HEK293 (cell line): ENCODE measurements at regions not wholly inside any gene's neighbourhood (a gene's known extent, or its start where the extent isn't known, plus 50 kb on each side); places are given as distances from the start of the nearest gene placed in this dataset.

ENCODE experiments used
- CTCF ChIA-PET: fragments of 350-600 bp; formaldehyde crosslinking; extraction: SDS; loops from one replicate; lab custom pipeline; 2021; ENCODE audit warnings: antibody characterized with exemption; lab: Yijun Ruan, JAX
- POLR2A ChIA-PET: fragments of 300-600 bp; formaldehyde crosslinking; extraction: SDS; loops from one replicate; lab custom pipeline; 2020; ENCODE audit warnings: antibody characterized with exemption, inconsistent platforms; lab: Yijun Ruan, JAX
- H3K27ac ChIP-seq: fragments of 200-500 bp; sonication (Bioruptor generic); 2 replicates; pipeline ENCODE4 v1.5.1; 2014; ENCODE audit warnings: low read depth, low read length, control low read depth, inconsistent platforms; ENCODE audit errors: extremely low read depth
- H3K36me3 ChIP-seq, 2 experiments: fragments of 200-500 bp in 1 of 2; sonication (Bioruptor generic) in 1 of 2; 1 replicate in 1 of 2; 2 replicates in 1 of 2; pipeline ENCODE4 v1.5.1; 2014 to 2017; ENCODE audit warnings: inconsistent platforms in 2 of 2, low read length in 2 of 2; ENCODE audit not compliant: control insufficient read depth in 2 of 2, insufficient read depth in 1 of 2
- H3K4me1 ChIP-seq: fragments of 200-500 bp; sonication (Bioruptor generic); 2 replicates; pipeline ENCODE4 v1.5.1; 2014; ENCODE audit warnings: mild to moderate bottlenecking, low read length, inconsistent platforms; ENCODE audit not compliant: control insufficient read depth, insufficient read depth
- H3K4me3 ChIP-seq: 2 replicates; pipeline ENCODE4 v1.5.1; 2011; ENCODE audit warnings: low read depth, mild to moderate bottlenecking, control low read depth, low read length, moderate library complexity
- H3K9me3 ChIP-seq: fragments of 200-500 bp; sonication (Bioruptor generic); 2 replicates; pipeline ENCODE4 v1.5.1; 2014; ENCODE audit warnings: low read depth, low read length, inconsistent platforms; ENCODE audit not compliant: control insufficient read depth, insufficient read depth
- CTCF ChIP-seq: fragments of 450-650 bp; formaldehyde crosslinking; IDR thresholded peaks from 2 replicates; pipeline ENCODE4 v1.5.1; 2016; ENCODE audit warnings: missing biosample characterization, missing genetic modification characterization
- GLI2 ChIP-seq: fragments of 450-650 bp; formaldehyde crosslinking; IDR thresholded peaks from 2 replicates; pipeline ENCODE4; 2017; ENCODE audit warnings: missing biosample characterization, missing genetic modification characterization, low read depth, borderline replicate concordance
- KLF7 ChIP-seq: fragments of 450-650 bp; formaldehyde crosslinking; IDR thresholded peaks from 2 replicates; pipeline ENCODE4 v1.5.1; 2016; ENCODE audit warnings: missing biosample characterization, missing genetic modification characterization, borderline replicate concordance
- PRDM1 ChIP-seq: fragments of 450-650 bp; formaldehyde crosslinking; IDR thresholded peaks from 2 replicates; pipeline ENCODE4; 2016; ENCODE audit warnings: missing biosample characterization, missing genetic modification characterization
- REST ChIP-seq: fragments of 450-650 bp; formaldehyde crosslinking; IDR thresholded peaks from 2 replicates; pipeline ENCODE4 v1.5.1; 2016; ENCODE audit warnings: missing biosample characterization, missing genetic modification characterization
- SCRT2 ChIP-seq: fragments of 450-650 bp; formaldehyde crosslinking; IDR thresholded peaks from 2 replicates; pipeline ENCODE4 v1.5.1; 2016; ENCODE audit warnings: missing biosample characterization, missing genetic modification characterization
- ZBTB10 ChIP-seq: fragments of 450-650 bp; formaldehyde crosslinking; IDR thresholded peaks from 2 replicates; pipeline ENCODE4 v1.5.1; 2016; ENCODE audit warnings: missing biosample characterization, missing genetic modification characterization
- ZFHX2 ChIP-seq: fragments of 450-650 bp; formaldehyde crosslinking; conservative IDR thresholded peaks from 2 replicates; pipeline ENCODE4 v1.5.1; 2016; ENCODE audit warnings: missing biosample characterization, missing genetic modification characterization
- ZNF280D ChIP-seq: fragments of 450-650 bp; formaldehyde crosslinking; IDR thresholded peaks from 2 replicates; pipeline ENCODE4 v1.5.1; 2016; ENCODE audit warnings: missing biosample characterization, missing genetic modification characterization
- ZNF302 ChIP-seq: fragments of 450-650 bp; formaldehyde crosslinking; IDR thresholded peaks from 2 replicates; pipeline ENCODE4 v1.5.1; 2016; ENCODE audit warnings: missing biosample characterization, missing genetic modification characterization, low read depth
- ZNF350 ChIP-seq: fragments of 450-650 bp; formaldehyde crosslinking; IDR thresholded peaks from 2 replicates; pipeline ENCODE4 v1.5.0; 2017; ENCODE audit warnings: missing biosample characterization, mild to moderate bottlenecking, missing genetic modification characterization
- ZNF404 ChIP-seq: fragments of 450-650 bp; formaldehyde crosslinking; IDR thresholded peaks from 2 replicates; pipeline ENCODE4 v1.5.1; 2017; ENCODE audit warnings: missing biosample characterization, missing genetic modification characterization
- ZNF488 ChIP-seq: fragments of 450-650 bp; formaldehyde crosslinking; IDR thresholded peaks from 2 replicates; pipeline ENCODE4 v1.5.1; 2016; ENCODE audit warnings: missing biosample characterization, missing genetic modification characterization
- ZNF501 ChIP-seq: fragments of 450-650 bp; formaldehyde crosslinking; IDR thresholded peaks from 2 replicates; pipeline ENCODE4 v1.5.1; 2016; ENCODE audit warnings: missing biosample characterization, missing genetic modification characterization
- ZNF621 ChIP-seq: fragments of 450-650 bp; formaldehyde crosslinking; IDR thresholded peaks from 2 replicates; pipeline ENCODE4 v1.5.1; 2017; ENCODE audit warnings: missing biosample characterization, missing genetic modification characterization
- ZNF639 ChIP-seq: fragments of 450-650 bp; formaldehyde crosslinking; IDR thresholded peaks from 2 replicates; pipeline ENCODE4 v1.5.1; 2016; ENCODE audit warnings: missing biosample characterization, missing genetic modification characterization
- ZNF664 ChIP-seq: fragments of 450-650 bp; formaldehyde crosslinking; IDR thresholded peaks from 2 replicates; pipeline ENCODE4 v1.5.1; 2016; ENCODE audit warnings: missing biosample characterization, missing genetic modification characterization
- ZSCAN30 ChIP-seq: fragments of 450-650 bp; IDR thresholded peaks from 2 replicates; pipeline ENCODE4 v1.5.1; 2018; ENCODE audit warnings: missing biosample characterization, mild to moderate bottlenecking, missing genetic modification characterization, moderate library complexity

GRCh38 chr10:131792011-131792651 lies 108.7 kb upstream of the PPP2R2D start:
- POLR2A ChIA-PET = no interaction called here
- CTCF ChIA-PET = interaction anchor here (0.6 to 1.0 kb wide), 2 partner anchors 82 to 168 kb away, joined by 3 read pairs; no protein-coding TSS in a partner anchor
- no peak overlapping the region for H3K4me3 ChIP-seq
- TF ChIP-seq PRDM1 (no peak), ZSCAN30 (no peak), CTCF (tag by site-specific recombination) (no peak), ZBTB10 (tag by site-specific recombination) (no peak), ZNF404 (no peak), REST (no peak), ZNF639 (tag by site-specific recombination) (no peak), KLF7 (tag by site-specific recombination) (no peak), ZNF501 (no peak), ZNF664 (no peak)
- TF ChIP-seq, all 188 proteins: peak for 0
- Histone ChIP-seq H3K36me3 (no peaks in the 10 kb centered on the region), H3K4me1 (no peaks in the 10 kb centered on the region), H3K9me3 (no peaks in the 10 kb centered on the region), H3K27ac (no peak overlapping the region)

GRCh38 chr10:131792809-131793208 lies 108.0 kb upstream of the PPP2R2D start:
- CTCF ChIA-PET = no interaction called here
- H3K4me3 ChIP-seq = no peak overlapping the region
- POLR2A ChIA-PET = no interaction called here
- H3K4me1 ChIP-seq = no peaks in the 10 kb centered on the region
- H3K27ac ChIP-seq = no peak overlapping the region
- H3K9me3 ChIP-seq = no peaks in the 10 kb centered on the region
- no peaks in the 10 kb centered on the region for H3K36me3 ChIP-seq
- no peak for TF ChIP-seq ZNF621 (tag by site-specific recombination)
- TF ChIP-seq SCRT2 (tag by site-specific recombination) = no peak
- TF ChIP-seq ZNF350 = no peak
- no peak for TF ChIP-seq ZNF302 (tag by site-specific recombination)
- TF ChIP-seq ZNF488 (tag by site-specific recombination) = no peak
- no peak for TF ChIP-seq ZFHX2 (tag by site-specific recombination)
- TF ChIP-seq ZSCAN30 = no peak
- TF ChIP-seq GLI2 (tag by site-specific recombination) = no peak
- TF ChIP-seq ZNF664 = no peak
- no peak for TF ChIP-seq ZNF280D
